ENCODE measurements at regions not wholly inside any gene's neighbourhood (a gene's known extent, or its start where the extent isn't known, plus 50 kb on each side); places are given as distances from the start of the nearest gene placed in this dataset.

- no peaks in the 10 kb centered on the region for H3K27me3 ChIP-seq
- TF ChIP-seq CTCF (IDR thresholded peaks at IDR 0.05) (no peak), POLR2AphosphoS5 (IDR thresholded peaks at IDR 0.05) (no peak), POLR2A (IDR thresholded peaks at IDR 0.05) (no peak), EP300 (IDR thresholded peaks at IDR 0.05) (no peak)
- H3K9me3 ChIP-seq: peaks cover 0 to 28% (median 0%) of the 10 kb centered on the region in 3 donors
- no peak overlapping the region for H3K4me3 ChIP-seq
- ATAC-seq: no peak
- no peaks in the 10 kb centered on the region for H3K36me3 ChIP-seq
- no peak overlapping the region for H3K27ac ChIP-seq
- H3K4me1 ChIP-seq: no peaks in the 10 kb centered on the region
Measured at GRCh38 chr5:35561396-35561795, 56.3 kb upstream of the SPEF2 start.

- TF ChIP-seq EP300 (IDR thresholded peaks at IDR 0.05) (no peak), CTCF (IDR thresholded peaks at IDR 0.05) (no peak)
- Histone ChIP-seq H3K27ac (no peak overlapping the region), H3K4me3 (no peak overlapping the region), H3K27me3 (no peaks in the 10 kb centered on the region), H3K4me1 (no peaks in the 10 kb centered on the region), H3K36me3 (no peaks in the 10 kb centered on the region), H3K9me3 (peaks cover 0 to 34% (median 0%) of the 10 kb centered on the region in 3 donors)
- no peak for ATAC-seq
- WGBS, 2 donors (ENCODE audit: low coverage in 1 of 2): 17 to 90% methylated on average over 1 of the region's 1 CpG
Measured at GRCh38 chr5:35557748-35558147, 59.9 kb upstream of the SPEF2 start.

- ATAC-seq: no peak
- WGBS, 2 donors (ENCODE audit: low coverage in 1 of 2): 61 to 83% methylated on average over 1 to 2 of the region's 2 CpGs
- H3K4me1 ChIP-seq: no peaks in the 10 kb centered on the region
- no peaks in the 10 kb centered on the region for H3K27me3 ChIP-seq
- no peak for TF ChIP-seq EP300 (IDR thresholded peaks at IDR 0.05)
- TF ChIP-seq POLR2AphosphoS5 (IDR thresholded peaks at IDR 0.05): no peak
- TF ChIP-seq CTCF (IDR thresholded peaks at IDR 0.05): no peak
- no peak for TF ChIP-seq POLR2A (IDR thresholded peaks at IDR 0.05)
- peaks cover 0 to 34% (median 0%) of the 10 kb centered on the region in 3 donors for H3K9me3 ChIP-seq
- H3K4me3 ChIP-seq: no peak overlapping the region
- no peak overlapping the region for H3K27ac ChIP-seq
- H3K36me3 ChIP-seq: no peaks in the 10 kb centered on the region
Measured at GRCh38 chr5:35557199-35557598, 60.5 kb upstream of the SPEF2 start.

- ATAC-seq: no peak
- no peak overlapping the region for H3K4me3 ChIP-seq
- WGBS, 2 donors (ENCODE audit: low coverage in 1 of 2): 15 to 25% methylated on average over 2 to 3 of the region's 3 CpGs
- H3K9me3 ChIP-seq: peaks cover 0 to 32% (median 0%) of the 10 kb centered on the region in 3 donors
- no peak for TF ChIP-seq POLR2A (IDR thresholded peaks at IDR 0.05)
- no peak for TF ChIP-seq CTCF (IDR thresholded peaks at IDR 0.05)
- no peak for TF ChIP-seq EP300 (IDR thresholded peaks at IDR 0.05)
- no peak for TF ChIP-seq POLR2AphosphoS5 (IDR thresholded peaks at IDR 0.05)
- no peaks in the 10 kb centered on the region for H3K36me3 ChIP-seq
- no peaks in the 10 kb centered on the region for H3K27me3 ChIP-seq
- no peak overlapping the region for H3K27ac ChIP-seq
- no peaks in the 10 kb centered on the region for H3K4me1 ChIP-seq
Measured at GRCh38 chr5:35554016-35554415, 63.6 kb upstream of the SPEF2 start.

GRCh38 chr5:35545190-35545589 is 72.5 kb upstream of the SPEF2 start:
- Histone ChIP-seq H3K27ac (no peak overlapping the region), H3K4me1 (no peaks in the 10 kb centered on the region), H3K27me3 (no peaks in the 10 kb centered on the region), H3K9me3 (peaks cover 0 to 10% (median 0%) of the 10 kb centered on the region in 3 donors), H3K36me3 (no peaks in the 10 kb centered on the region), H3K4me3 (no peak overlapping the region)
- no peak for ATAC-seq
- TF ChIP-seq POLR2AphosphoS5 (IDR thresholded peaks at IDR 0.05): no peak
- no peak for TF ChIP-seq EP300 (IDR thresholded peaks at IDR 0.05)
- TF ChIP-seq POLR2A (IDR thresholded peaks at IDR 0.05): no peak
- TF ChIP-seq CTCF (IDR thresholded peaks at IDR 0.05): no peak
- WGBS, 2 donors (ENCODE audit: low coverage in 1 of 2): 57 to 68% methylated on average over 3 to 4 of the region's 4 CpGs
